Natural killer cell (primary cell): ENCODE measurements at regions not wholly inside any gene's neighbourhood (a gene's known extent, or its start where the extent isn't known, plus 50 kb on each side); places are given as distances from the start of the nearest gene placed in this dataset.

Experiments
- ATAC-seq, 3 donors: fragments of 150-1000 bp in 2 of 3; fragments of 200-7000 bp in 1 of 3; cut with Tn5 transposase; 1 replicate in 1 of 3; 2 replicates in 2 of 3; pipeline ENCODE4 v1.10.0; 2021; ENCODE audit warnings: mild to moderate bottlenecking in 2 of 3, moderate library complexity in 2 of 3
- DNase-seq, 2 donors: peaks; one replicate each; pipeline versions ENCODE4 v3.0.0 to v3.0.0-alpha.2; 2013 to 2021; ENCODE audit warnings: mixed read lengths in 1 of 2
- H3K27ac ChIP-seq: one replicate; pipeline ENCODE4 v1.5.1; 2013; ENCODE audit warnings: mild to moderate bottlenecking, low read length
- H3K27me3 ChIP-seq: one replicate; pipeline ENCODE4 v1.6.1; 2013; ENCODE audit warnings: low read length; ENCODE audit not compliant: control insufficient read depth, insufficient read depth
- H3K36me3 ChIP-seq: one replicate; pipeline ENCODE4 v1.6.1; 2013; ENCODE audit warnings: low read length; ENCODE audit not compliant: control insufficient read depth, insufficient read depth
- H3K4me1 ChIP-seq: one replicate; pipeline ENCODE4 v1.6.1; 2013; ENCODE audit warnings: low read length; ENCODE audit not compliant: control insufficient read depth, insufficient read depth
- H3K4me3 ChIP-seq: one replicate; pipeline ENCODE4 v1.5.1; 2013; ENCODE audit warnings: low read length
- H3K9me3 ChIP-seq: one replicate; pipeline ENCODE4 v1.6.1; 2013; ENCODE audit warnings: low read length; ENCODE audit not compliant: control insufficient read depth, insufficient read depth
- H3K27ac Mint-ChIP-seq, 2 donors: one replicate each; pipeline ENCODE4 v1.8.0; 2022; ENCODE audit warnings: mild to moderate bottlenecking in 2 of 2, mixed read lengths in 2 of 2, moderate library complexity in 1 of 2
- H3K27me3 Mint-ChIP-seq, 2 donors: one replicate each; pipeline ENCODE4 v1.8.0; 2022; ENCODE audit warnings: low read depth in 2 of 2, mixed read lengths in 2 of 2
- H3K36me3 Mint-ChIP-seq: one replicate; pipeline ENCODE4 v1.8.0; 2022; ENCODE audit warnings: mixed read lengths
- H3K4me1 Mint-ChIP-seq, 2 donors: one replicate each; pipeline ENCODE4 v1.8.0; 2022; ENCODE audit warnings: mixed read lengths in 2 of 2
- H3K4me3 Mint-ChIP-seq: one replicate; pipeline ENCODE4 v1.8.0; 2022; ENCODE audit warnings: mild to moderate bottlenecking, moderate library complexity, mixed read lengths
- H3K9me3 Mint-ChIP-seq, 2 donors: one replicate each; pipeline ENCODE4 v1.8.0; 2022; ENCODE audit warnings: mixed read lengths in 2 of 2
- WGBS: methylation state at CpG from one replicate; pipeline ENCODE4 v1.1.7; 2013; ENCODE audit warnings: missing lambda C conversion rate; ENCODE audit not compliant: insufficient coverage; 5-methylcytosine and 5-hydroxymethylcytosine counted together
- intact Hi-C: fragments of 100-400 bp; cut with micrococcal nuclease; formaldehyde crosslinking; loops from one replicate; pipeline ENCODE4 v1.14.2; 2022
- TF ChIP-seq, protein P1 (sequence below): fragments of 200-600 bp; IDR thresholded peaks from one replicate; pipeline ENCODE4 v1.8.0; 2022; ENCODE audit warnings: antibody characterized with exemption

DNA sequence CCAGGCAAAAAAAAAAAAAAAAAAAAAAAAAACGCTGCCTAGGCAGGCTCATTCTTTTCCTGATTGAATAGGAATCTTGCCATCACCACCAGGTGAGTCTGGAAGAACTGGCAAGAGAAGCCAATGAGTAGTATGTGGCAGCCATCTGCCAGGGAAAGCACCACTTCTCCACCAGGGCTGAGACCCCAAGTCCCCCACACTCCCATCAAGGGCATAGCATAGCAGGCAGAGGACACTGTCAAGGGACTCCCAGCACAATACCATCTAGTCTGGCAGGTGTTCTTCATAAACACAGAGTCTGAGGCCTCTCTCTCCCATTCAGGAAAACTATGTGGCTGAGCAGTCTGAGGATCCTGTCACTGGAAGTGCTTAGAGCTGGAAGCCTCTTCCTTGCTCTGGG, 538.1 kb upstream of the DSEL start:
- Mint-ChIP-seq H3K9me3 (peaks cover 12 to 14% of the 10 kb centered on the region in 2 donors), H3K4me3 (no peak overlapping the region), H3K27me3 (no peaks in the 10 kb centered on the region), H3K36me3 (no peaks in the 10 kb centered on the region), H3K4me1 (no peaks in the 10 kb centered on the region), H3K27ac (no peak overlapping the region)
- intact Hi-C loops = no loop called here
- no peak for ATAC-seq
- no peaks in the 10 kb centered on the region for H3K36me3 ChIP-seq
- no peaks in the 10 kb centered on the region for H3K27me3 ChIP-seq
- no CpG with 5 or more reads among the region's 1 CpG for WGBS
- H3K4me1 ChIP-seq = no peaks in the 10 kb centered on the region
- TF ChIP-seq, protein P1, sequence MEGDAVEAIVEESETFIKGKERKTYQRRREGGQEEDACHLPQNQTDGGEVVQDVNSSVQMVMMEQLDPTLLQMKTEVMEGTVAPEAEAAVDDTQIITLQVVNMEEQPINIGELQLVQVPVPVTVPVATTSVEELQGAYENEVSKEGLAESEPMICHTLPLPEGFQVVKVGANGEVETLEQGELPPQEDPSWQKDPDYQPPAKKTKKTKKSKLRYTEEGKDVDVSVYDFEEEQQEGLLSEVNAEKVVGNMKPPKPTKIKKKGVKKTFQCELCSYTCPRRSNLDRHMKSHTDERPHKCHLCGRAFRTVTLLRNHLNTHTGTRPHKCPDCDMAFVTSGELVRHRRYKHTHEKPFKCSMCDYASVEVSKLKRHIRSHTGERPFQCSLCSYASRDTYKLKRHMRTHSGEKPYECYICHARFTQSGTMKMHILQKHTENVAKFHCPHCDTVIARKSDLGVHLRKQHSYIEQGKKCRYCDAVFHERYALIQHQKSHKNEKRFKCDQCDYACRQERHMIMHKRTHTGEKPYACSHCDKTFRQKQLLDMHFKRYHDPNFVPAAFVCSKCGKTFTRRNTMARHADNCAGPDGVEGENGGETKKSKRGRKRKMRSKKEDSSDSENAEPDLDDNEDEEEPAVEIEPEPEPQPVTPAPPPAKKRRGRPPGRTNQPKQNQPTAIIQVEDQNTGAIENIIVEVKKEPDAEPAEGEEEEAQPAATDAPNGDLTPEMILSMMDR = no peak
- H3K27ac ChIP-seq = no peak overlapping the region
- DNase-seq = no peak
- H3K4me3 ChIP-seq = no peak overlapping the region
- H3K9me3 ChIP-seq = no peaks in the 10 kb centered on the region

DNA sequence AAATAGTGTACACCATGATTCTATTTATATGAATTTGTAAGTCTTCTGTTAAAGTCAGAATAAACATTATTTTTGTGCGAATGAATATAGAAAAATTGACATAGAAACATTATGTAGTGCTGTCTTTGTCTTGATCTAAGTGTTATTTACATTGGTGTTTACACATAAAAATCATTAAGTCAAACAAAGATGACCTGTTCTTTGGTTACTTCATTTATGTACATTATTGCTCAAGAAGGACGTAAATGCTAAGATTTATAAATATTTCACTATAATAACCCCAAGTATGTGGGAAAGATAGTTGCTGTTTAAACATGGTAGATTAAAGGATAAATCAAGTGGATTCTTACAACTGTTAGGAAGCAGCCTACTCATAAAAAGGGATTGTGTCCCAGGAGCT, 536.8 kb upstream of the DSEL start:
- Mint-ChIP-seq H3K4me3 (no peak overlapping the region), H3K36me3 (no peaks in the 10 kb centered on the region), H3K27me3 (no peaks in the 10 kb centered on the region), H3K4me1 (no peaks in the 10 kb centered on the region), H3K9me3 (peaks cover 12 to 14% of the 10 kb centered on the region in 2 donors), H3K27ac (no peak overlapping the region)
- Histone ChIP-seq H3K27me3 (no peaks in the 10 kb centered on the region), H3K36me3 (no peaks in the 10 kb centered on the region), H3K4me3 (no peak overlapping the region), H3K4me1 (no peaks in the 10 kb centered on the region), H3K27ac (no peak overlapping the region), H3K9me3 (no peaks in the 10 kb centered on the region)
- intact Hi-C loops = no loop called here
- TF ChIP-seq, protein P1 = no peak
- DNase-seq (no peak), ATAC-seq (no peak)
- no CpG with 5 or more reads among the region's 2 CpGs for WGBS

DNA sequence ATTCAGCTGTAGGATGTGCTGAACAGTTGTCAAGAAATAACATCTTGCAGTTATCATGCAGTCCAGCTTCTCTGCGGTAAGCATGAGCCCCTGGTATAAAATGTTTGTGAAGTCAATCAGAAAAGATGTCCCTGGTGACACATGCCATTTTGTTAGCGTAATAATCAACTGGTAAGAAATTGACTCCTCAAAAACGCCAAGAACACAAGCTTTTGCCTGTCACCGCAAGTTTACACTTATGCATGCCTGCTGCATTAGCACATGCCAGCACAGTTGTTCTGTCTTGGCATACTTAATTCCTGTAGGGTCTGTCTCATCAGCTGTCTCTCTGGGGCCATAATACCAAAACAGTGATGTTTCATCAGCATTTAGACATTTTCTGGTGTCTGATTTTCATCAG, 524.8 kb upstream of the DSEL start:
- Mint-ChIP-seq H3K36me3 (peaks cover 7% of the 10 kb centered on the region), H3K9me3 (peaks cover 0 to 6% of the 10 kb centered on the region in 2 donors), H3K27me3 (no peaks in the 10 kb centered on the region), H3K4me3 (no peak overlapping the region), H3K4me1 (no peaks in the 10 kb centered on the region), H3K27ac (no peak overlapping the region)
- TF ChIP-seq, protein P1 = no peak
- WGBS = 89% methylated on average over 4 of the region's 4 CpGs
- Histone ChIP-seq H3K36me3 (no peaks in the 10 kb centered on the region), H3K4me1 (no peaks in the 10 kb centered on the region), H3K27me3 (no peaks in the 10 kb centered on the region), H3K9me3 (no peaks in the 10 kb centered on the region), H3K27ac (no peak overlapping the region), H3K4me3 (no peak overlapping the region)
- intact Hi-C loops = no loop called here
- DNase-seq (no peak), ATAC-seq (no peak)

DNA sequence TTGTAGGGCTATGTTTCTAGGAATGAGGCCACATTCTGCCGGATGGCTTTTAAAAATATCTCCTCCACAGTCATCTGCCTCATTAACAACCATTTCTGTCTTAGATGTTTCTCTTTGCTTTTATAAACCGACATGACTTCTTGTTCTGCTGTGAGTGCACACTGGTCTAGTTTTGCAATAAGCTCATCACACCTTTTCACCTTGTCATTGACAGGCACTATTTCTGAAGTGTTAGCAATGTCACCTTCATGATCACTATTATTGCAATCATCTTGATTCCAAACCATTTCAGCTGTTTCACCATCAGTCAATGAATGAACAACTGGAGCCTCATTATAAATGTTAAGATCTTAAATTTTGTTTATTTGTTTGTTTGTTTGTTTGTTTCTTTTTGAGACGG, 523.7 kb upstream of the DSEL start:
- Mint-ChIP-seq H3K27me3 (no peaks in the 10 kb centered on the region), H3K27ac (no peak overlapping the region)
- TF ChIP-seq, protein P1 = no peak

More for the DNA sequence above, 523.7 kb upstream of the DSEL start:
- intact Hi-C loops = no loop called here
- no peak overlapping the region for H3K4me3 ChIP-seq
- 62% methylated on average over 3 of the region's 3 CpGs for WGBS
- H3K4me1 ChIP-seq = no peaks in the 10 kb centered on the region
- Mint-ChIP-seq H3K36me3 (peaks cover 7% of the 10 kb centered on the region), H3K4me1 (no peaks in the 10 kb centered on the region), H3K4me3 (no peak overlapping the region), H3K9me3 (peaks cover 3 to 10% of the 10 kb centered on the region in 2 donors)
- H3K27me3 ChIP-seq = no peaks in the 10 kb centered on the region
- ATAC-seq = no peak
- no peak for DNase-seq
- H3K9me3 ChIP-seq = no peaks in the 10 kb centered on the region
- H3K27ac ChIP-seq = no peak overlapping the region
- no peaks in the 10 kb centered on the region for H3K36me3 ChIP-seq
